RPMI8226 (cell line): ENCODE measurements at regions not wholly inside any gene's neighbourhood (a gene's known extent, or its start where the extent isn't known, plus 50 kb on each side); places are given as distances from the start of the nearest gene placed in this dataset.

Experiments
- DNase-seq: peaks from one replicate; pipeline ENCODE4 v3.0.0-alpha.2; 2015

DNA sequence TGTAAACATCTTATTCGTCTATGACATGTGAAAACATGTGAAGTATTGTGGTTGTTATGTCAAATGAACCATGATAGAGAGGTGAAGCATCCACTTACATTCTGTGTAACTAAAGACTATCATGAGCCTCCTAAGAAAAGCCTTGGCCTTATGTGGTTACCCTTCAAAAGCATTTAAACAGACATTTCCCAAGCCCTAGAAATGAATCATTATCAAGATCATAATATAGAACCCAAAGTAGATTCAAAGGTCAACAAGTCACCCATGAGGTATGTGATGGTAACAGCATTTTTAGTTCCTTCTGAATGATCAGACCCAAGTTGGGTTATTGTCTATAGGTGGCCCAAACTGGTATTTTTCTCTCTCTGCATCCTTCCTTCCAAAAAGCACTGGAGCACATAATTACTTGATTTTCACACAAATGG is 408.0 kb downstream of the TBL1XR1 start:
- no peak for DNase-seq

DNA sequence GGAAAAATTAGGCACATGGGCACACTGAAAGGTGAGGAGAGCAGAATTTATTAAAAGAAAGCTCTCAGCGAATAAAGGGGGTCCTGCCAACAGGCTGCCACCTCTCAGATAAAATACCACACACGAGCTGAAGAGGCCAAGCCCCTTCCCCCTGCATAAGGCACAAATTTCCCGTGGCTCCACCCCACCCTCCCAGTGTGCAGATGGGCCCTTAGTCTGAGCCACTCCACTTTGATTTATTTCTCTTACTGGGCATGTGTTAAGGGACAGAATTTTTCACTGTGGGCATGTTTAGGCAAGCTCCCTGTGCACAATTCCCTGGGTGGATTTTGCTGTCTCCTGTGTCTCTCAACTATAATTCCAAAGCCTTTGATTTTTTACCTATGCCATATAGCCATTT is 409.8 kb downstream of the TBL1XR1 start:
- DNase-seq, result no peak

DNA sequence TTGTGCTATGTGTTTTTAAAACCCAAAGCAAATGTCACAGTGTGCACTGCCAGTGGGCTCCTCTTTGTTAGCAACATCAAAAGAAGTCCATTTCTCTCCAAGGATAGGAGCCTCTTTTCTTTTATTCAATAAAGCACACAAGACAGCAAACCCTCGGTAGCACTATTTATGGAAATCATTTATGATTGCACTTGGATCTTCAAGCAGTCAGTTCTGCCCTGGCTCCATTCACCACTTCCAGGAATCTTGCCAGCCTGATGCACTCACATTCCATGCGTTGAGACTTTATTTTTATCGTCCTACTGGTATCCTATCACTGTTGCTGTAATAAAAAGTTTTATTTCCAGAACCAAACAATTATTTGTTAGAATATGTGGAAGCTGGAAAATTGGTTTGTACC is 412.1 kb downstream of the TBL1XR1 start:
- DNase-seq, result no peak

DNA sequence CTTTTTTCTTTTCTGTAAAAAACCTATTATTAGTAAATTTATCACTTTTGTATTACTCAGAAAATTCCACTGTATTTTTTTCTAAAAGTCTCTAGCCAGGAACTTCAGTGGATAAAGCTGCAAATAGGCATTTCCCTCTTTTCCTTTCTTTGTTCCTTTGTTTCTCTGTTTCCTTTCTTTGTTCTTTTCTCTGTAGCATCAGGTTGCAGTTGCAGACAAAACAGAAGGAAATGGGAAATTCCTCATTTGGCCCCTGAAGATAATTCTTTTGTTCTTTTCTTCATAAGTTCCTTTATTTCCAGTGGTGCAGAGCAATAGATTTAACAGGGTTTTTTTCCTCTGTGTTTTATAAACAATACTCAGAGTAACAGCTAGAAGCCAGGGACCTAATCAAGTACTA is 416.5 kb downstream of the TBL1XR1 start:
- DNase-seq, result no peak

DNA sequence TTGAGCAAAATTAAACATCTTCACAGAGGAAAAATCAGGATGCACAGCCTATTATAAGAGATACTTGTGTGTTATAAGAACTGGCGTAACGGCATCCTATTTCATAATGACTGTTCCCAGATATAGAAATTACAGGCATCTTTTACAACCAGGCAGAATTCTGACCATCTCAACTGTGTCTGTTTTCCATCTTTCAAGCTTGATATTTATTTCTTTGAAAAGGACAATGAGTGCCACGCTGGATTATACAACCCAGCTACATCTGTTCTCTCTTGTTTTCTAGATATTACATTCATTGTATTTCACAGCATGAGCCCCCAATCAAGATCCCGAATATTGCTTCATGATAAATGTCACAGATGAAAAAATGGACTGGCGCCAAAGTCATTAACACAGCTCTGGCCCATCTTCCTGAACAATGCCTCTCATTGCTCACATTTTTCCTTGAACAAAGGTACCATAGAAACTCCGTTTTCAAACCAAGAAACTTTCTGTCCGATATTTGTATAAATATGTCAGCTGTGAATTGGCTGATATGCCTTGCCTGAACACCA is 420.6 kb downstream of the TBL1XR1 start:
- DNase-seq, result no peak

DNA sequence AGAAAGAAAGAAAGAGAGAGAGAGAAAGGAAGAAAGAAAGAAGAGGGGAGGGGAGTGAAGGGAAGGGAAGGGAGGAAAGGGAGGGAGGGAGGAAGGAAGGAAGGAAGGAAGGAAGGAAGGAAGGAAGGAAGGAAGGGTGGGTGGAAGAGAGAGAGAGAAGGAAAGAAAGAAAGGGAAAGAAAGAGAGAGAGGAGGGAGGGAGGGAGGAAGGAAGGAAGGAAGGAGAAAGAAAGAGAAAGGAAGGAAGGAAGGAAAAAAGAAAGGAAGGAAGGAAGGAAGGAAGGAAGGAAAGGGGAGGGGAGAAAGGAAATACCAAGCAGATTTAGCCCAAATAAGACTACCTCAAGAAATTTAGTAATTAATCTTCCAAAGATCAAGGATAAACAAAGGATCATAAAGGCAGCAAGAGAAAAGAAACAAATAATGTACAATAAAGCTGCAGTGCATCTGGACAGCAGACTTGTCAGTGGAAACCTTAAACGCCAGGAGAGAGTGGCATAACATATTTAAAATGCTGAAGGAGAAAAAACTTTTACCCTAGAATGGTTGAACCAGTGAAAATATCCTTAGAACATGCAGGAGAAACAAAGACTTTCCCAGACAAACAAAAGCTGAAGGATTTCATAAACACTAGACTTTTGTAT is 427.6 kb downstream of the TBL1XR1 start:
- DNase-seq, result no peak

DNA sequence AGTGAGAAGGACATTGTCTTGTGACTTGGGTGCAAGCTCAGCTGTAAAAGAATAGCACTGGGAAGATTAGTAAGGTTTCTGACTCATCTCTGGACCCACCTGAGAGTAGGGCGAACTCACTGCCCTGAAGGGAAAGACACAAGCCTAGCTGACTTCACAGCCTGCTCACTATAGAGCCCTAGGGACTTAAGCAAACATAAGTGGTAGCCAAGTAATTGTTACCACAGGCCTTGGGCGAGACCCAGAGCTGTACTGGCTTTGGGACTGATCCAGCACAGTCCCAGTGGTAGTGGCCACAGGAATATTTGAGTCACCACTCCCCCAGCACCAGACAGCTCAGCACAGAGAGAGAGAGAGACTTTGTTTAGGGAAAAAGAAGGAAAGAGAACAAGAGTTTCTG is 429.9 kb downstream of the TBL1XR1 start:
- no peak for DNase-seq

DNA sequence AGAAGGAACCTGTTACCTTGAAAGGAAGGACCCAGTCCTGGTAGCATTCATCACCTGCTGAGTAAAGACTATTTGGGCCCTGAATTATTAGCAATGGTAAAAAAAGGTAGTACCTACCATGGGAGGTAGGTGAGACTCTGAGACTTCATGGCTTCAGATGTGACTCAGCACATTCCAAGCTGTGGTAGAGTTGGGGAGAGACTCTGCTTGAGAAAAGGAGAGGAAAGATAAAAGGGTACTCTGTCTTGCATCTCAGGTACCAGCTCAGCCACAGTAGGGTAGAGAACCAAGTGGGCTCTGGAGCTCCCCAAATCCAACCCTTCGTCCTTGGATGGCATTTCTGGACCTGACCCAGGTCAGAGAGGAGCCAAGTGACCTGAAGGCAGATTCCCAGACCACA is 430.4 kb downstream of the TBL1XR1 start:
- no peak for DNase-seq

DNA sequence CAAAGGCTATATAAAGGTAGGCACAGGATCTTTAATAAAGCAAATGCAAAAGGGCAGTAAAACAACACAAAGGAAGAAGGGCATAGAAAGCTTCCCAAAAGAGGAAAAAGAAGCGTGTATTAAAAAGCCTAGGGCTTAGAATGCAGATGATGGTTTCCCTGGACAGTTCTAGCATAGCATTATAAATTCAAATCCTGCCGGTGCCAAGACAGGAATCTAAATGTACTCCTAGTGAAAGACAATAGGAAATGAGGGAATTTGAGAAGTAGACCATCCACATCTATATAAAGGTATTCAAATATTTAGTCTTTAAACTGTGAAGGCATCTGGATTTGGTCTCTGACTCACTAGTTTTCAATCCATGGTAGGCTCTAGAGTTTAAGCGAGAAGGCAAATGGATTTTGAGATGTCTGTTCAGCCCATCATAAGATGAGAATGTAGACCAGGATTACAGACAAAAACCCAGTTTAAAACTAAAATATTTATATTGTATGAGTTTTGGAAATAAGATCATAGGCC is 431.8 kb downstream of the TBL1XR1 start:
- no peak for DNase-seq

DNA sequence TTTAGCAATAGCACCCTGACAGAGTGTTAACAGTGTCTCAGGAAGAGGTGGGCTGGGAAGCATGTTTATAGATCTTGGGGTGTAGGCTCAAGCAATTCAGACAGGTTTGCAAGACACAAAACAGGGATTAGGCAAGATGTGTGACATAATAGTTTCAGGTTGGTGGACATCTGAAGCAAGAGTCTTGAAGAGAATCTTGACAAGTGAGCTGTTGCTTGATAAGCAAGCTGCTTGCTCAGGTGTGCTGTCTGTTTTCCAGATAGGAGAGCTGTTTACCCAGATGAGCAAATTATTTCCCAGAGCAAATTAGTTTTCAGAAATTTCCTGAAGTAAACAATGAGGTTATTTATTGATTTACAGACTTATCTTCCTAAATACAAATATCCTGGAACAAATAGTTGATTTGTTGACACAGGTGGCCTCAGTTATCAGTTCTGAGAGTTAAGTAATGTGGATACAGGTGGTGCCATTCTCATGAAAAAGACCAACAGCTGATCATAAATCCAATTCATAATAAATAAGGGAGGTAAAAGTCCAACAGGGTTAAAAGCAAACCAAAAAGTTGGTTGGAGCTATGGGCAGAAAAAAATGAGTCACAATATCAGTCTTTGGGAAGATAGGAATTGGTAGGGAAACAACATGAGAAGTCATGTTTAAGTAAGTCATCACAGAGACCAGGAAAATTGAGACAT is 437.3 kb downstream of the TBL1XR1 start:
- DNase-seq, result no peak

DNA sequence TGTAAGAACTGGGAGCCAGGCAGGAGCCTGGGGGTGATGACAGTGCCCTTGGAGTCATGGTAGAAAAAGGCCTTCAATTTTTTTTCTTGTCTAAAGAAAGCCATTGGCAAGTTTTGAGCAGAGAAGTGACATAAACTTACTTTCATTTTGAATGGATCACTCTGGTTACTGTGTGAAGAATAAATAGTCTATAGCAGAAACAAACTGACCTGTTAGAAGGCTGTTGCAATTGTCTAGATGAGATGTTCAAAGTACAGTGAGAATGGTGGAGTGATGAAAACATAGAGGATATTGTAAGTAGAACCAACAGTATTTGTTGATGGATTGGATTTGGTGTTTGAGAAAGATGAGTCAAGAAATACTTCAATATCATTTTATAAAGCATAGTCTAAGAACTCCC is 439.9 kb downstream of the TBL1XR1 start:
- DNase-seq, result no peak

DNA sequence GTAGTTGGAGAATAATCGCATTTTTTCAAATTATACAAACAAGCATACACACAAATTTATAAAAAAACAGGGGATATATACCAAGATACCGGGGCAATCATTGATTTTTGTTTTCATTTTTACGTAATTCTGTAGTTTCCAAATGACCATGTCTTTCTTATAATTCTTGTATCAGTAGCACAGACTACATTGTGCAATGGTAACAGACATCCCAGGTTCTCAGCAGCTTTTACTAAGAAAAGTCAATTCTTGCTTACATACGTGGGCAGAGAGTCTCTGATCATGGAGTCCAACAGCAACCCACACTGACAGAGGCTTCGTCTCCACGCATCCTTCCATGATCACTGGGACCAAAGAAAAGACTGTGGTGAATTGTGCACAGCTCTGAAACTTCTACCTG is 441.3 kb downstream of the TBL1XR1 start:
- no peak for DNase-seq

DNA sequence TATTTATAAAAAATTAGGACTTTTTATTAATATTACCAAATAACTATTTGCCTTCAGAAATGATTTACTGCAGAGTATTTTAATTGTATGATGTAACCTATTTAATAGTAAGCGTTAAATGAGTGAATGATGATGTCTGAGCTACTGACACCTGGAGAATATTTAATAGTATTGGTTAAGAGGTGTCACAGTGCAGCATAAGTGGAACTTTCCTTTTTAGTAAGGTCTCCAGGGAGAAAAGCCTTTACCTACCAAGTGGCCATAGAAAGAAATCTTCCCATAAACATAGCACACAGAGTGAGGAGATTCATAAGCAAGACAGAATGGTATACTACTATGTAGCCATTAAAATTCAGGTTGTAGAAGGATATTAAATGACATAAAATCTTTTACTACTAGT is 441.7 kb downstream of the TBL1XR1 start:
- no peak for DNase-seq

DNA sequence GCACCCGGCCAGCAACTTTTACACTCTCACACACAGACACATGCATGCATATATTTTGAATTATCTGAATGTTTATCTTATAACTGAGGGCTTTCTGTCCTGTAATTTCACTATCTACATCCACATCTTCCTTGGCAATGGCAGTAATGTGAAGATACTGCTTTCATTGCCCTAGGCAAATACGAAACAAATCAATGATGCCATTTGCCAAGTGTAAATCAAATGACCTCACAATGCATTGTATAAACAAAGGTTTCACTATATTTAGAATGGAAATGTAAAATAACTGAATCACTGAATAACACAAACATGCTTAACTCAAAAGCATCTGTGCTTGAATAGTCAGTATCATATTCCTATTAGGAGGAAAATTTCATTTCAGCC is 455.6 kb downstream of the TBL1XR1 start:
- no peak for DNase-seq

DNA sequence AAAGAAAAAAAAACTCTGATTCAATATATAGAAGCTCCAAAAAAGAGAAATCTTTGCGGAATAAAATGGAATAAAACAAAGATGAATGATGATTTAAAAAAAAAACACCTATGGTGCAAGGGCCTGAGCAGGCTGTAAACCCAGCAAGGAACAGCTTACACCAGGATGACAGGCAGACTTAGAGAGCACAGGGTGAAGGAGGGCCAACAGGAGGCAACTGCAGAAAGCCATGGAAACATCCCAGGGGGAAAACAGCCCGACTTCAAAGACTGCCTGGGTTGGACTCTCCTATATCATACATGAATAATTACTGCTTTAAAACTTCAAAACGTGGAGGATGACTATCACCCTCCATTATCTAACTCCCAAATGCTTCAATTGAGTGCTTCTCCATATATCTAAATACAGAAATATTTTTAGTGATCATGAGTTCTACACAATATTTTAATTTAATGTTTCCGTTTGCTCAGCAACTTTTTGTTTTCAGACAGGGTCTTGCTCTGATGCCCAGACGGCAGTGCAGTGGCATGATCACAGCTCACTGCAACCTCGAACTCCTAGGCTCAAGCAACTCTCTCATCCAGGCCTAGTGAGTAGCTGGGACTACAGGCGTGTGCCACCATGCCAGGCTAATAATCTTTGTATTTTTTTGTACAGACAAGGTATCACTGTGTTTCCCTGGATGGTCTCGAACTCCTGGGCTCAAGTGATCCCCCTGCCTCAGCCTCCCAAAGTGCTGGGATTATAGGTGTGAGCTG is 456.2 kb downstream of the TBL1XR1 start:
- DNase-seq, result no peak

DNA sequence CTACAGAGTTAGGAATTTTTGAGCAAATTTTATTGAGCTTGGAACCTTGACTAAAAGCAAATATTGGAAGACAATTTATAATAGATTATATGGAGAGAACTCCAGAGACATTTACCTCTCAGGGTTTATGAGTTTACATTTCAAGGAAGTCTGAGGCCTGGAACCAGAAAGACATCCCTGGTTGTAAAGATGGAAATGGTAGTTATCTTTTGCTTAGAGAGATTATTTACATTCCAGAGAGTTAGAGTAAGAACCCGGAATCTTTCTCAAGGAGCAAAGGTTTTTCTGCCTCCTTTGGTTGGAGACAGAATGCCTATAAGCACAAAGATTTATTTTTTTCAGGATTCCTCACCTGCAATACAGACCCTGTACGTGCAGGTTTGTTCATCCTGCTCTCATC is 458.1 kb downstream of the TBL1XR1 start:
- DNase-seq, result no peak

DNA sequence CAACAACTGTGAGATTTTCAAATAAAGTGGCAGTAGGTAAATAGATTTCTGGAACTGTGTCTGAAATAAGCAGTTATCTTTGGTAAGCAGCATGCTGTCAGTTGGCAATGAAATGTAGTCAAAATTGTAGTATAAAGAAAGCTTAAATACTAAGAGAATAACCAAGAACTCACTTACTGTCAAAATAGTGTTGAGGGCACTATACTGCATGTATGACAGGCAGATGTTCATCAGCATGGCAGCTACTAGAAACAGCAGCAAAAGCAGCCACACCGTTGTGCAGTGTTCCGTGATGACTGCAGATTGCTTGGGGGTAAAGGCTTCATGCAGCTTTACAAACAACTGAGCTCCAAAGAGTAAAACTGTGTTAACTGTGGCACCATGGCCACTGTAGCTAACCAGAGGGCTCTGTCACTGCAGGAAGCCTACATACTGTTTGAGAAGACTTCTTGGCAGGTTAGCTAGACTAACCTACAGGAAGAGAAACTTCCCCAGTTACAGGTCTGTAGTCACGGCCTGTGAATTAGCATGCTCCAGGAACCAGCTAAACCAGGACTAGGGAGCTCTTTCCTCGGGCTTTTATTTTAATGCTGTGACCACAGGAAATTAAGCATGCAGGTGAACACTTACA is 459.7 kb downstream of the TBL1XR1 start:
- no peak for DNase-seq

DNA sequence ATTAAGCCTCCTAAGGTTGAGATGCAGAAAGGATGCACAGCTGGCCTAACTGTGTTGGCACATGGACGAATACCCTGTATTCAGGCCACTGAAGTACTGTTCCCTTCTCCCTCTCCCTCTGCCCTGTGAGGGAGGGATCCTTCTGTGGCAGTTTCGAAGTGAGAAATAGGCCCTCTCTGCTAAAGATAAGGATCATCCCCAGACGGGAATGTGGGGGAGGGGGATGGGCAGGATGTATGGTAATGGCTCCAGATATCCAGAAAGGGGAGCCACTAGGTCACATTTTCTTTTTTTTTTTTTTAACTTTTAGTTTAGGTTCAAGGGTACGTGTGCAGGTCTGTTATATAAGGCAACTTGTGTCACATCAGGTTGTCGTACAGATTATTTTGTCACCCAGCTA is 463.1 kb downstream of the TBL1XR1 start:
- DNase-seq, result no peak

DNA sequence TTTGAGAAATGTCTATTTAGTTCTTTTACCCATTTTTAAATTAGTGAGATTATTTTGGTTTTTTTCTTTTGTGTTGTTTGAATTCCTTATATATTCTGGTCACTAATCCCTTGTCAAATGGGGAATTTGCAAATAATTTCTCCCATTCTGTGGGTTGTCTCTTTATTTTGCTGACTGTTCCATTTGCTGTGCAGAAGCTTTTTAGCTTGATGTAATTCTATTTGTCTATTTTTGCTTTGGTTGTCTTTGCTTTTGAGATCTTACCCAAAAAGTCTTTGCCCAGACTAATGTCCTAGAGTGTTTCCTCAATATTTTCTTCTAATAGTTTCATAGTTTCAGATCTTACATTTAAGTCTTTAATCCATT is 472.9 kb downstream of the TBL1XR1 start:
- DNase-seq, result no peak

DNA sequence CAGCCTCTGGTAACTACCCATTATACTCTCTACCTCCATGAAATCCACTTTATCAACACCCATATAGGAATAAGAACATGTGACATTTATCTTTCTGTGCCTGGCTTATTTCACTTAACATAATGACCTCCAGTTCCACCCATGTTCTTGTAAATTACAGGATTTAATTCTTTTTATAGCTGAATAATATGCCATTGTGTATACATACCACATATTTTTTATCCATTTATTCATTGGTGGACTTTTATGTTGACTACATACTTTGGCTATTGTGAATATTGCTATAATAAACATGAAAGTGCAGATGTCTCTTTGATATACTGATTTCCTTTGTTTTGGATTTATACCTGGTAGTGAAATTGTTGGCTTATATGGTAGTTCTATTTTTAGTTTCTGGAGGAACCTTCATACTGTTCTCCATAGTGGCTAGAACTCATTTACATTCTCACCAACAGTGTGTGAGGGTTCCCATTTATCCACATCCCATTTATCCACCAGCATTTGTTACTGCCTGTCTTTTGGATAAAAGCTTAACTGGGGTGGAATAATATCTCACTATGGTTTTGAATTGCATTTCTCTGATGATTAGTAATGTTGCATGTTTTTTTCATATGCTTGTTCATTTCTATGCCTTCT is 473.4 kb downstream of the TBL1XR1 start:
- DNase-seq, result no peak

DNA sequence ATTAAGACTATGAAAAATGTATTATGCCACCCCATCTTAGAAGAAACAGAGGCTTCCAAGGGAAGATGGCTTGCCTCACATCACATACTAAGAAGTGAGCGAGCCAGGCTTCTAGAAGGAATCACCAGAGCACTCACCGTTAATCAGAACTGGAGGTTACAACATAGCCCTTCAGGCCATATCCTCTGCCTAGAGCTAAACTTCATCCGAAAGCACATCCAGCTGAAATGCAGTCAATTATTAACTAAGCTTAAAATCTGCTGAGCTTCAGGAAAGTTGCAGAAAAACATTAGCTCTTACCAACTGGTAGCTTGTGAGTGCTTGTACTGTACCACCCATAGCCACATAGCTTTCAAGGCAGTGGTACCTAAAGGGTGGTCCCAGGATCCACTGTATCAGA is 483.2 kb downstream of the TBL1XR1 start:
- no peak for DNase-seq

DNA sequence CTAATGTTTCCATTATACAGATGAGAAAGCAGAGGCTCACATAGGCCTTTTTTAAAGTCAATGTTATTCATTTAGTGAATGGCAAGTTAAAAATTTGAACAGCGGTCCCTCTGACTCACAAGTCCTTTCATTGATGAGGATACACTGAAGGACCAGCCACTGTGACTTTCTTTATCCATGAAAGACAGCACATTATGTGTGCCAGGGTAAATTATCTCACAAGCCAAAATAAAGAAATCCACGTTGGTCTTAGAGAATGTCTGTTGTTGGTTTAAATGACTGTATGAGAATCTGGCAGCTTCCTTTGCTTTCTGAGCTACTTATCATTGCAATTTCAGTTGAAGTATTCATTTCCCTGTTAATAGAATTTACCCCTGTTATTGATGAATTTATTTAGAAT is 485.1 kb downstream of the TBL1XR1 start:
- no peak for DNase-seq

DNA sequence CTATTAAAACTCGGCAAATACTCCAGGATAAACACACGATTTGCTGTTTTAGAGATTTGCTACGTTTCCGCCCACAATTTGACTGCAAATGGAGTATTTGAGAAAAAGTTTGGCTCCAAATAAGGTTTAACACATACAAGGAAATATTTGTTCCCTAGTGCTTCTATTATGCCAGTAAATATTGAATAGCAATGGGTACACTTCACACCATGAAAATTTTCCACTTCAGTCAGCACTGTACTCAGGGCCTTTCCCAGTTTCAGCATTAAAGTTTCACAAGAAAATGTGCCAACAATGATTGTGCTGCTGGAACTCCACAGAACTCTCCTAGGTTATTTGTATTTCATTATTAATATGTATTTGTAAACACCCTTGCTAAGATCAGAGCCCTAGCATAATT is 498.0 kb downstream of the TBL1XR1 start:
- DNase-seq, result no peak
